GM12878 (cell line): ENCODE measurements at regions not wholly inside any gene's neighbourhood (a gene's known extent, or its start where the extent isn't known, plus 50 kb on each side); places are given as distances from the start of the nearest gene placed in this dataset.

Experiments
- CBX5 ChIP-seq: sonication (generic); IDR thresholded peaks from 2 replicates; pipeline ENCODE4 v1.6.1; 2016; ENCODE audit warnings: low read depth, moderate library complexity, mild to moderate bottlenecking, inconsistent platforms
- CREB1 ChIP-seq: IDR thresholded peaks from 2 replicates; pipeline ENCODE4 v1.6.1; 2012; ENCODE audit warnings: low read depth, mild to moderate bottlenecking, inconsistent platforms
- GATAD2B ChIP-seq: fragments of 450-650 bp; conservative IDR thresholded peaks from 2 replicates; pipeline ENCODE4 v1.6.1; 2017; ENCODE audit warnings: low read depth, mild to moderate bottlenecking, moderate library complexity
- HCFC1 ChIP-seq: fragments of 150-350 bp; IDR thresholded peaks from 2 replicates; pipeline ENCODE4 v1.6.1; 2014; ENCODE audit warnings: low read length
- MTA2 ChIP-seq: fragments of 450-650 bp; IDR thresholded peaks from 2 replicates; pipeline ENCODE4 v1.6.1; 2016; ENCODE audit warnings: low read depth, mild to moderate bottlenecking, moderate library complexity
- MYB ChIP-seq: fragments of 150-350 bp; IDR thresholded peaks from 2 replicates; pipeline ENCODE4 v1.6.1; 2014; ENCODE audit warnings: mild to moderate bottlenecking, low read depth, low read length, borderline replicate concordance
- NBN ChIP-seq: fragments of 450-650 bp; IDR thresholded peaks from 2 replicates; pipeline ENCODE4 v1.6.1; 2016
- NR2F1 ChIP-seq: fragments of 450-650 bp; conservative IDR thresholded peaks from 2 replicates; pipeline ENCODE4 v1.6.1; 2017; ENCODE audit warnings: mild to moderate bottlenecking
- PAX5 ChIP-seq: IDR thresholded peaks from 2 replicates; pipeline ENCODE4 v1.6.1; 2011; ENCODE audit warnings: low read depth, low read length, borderline replicate concordance
- RAD51 ChIP-seq: fragments of 450-650 bp; IDR thresholded peaks from 2 replicates; pipeline ENCODE4 v1.6.1; 2016; ENCODE audit warnings: moderate library complexity, mild to moderate bottlenecking, inconsistent platforms
- RBBP5 ChIP-seq: fragments of 200-600 bp; sonication (generic); conservative IDR thresholded peaks from 2 replicates; pipeline ENCODE4 v1.6.1; 2016
- RCOR1 ChIP-seq: conservative IDR thresholded peaks from 2 replicates; pipeline ENCODE4 v1.6.1; 2012; ENCODE audit warnings: low read depth, low read length, improper control_type of control experiment
- TAF1 ChIP-seq: IDR thresholded peaks from 2 replicates; pipeline ENCODE4 v1.6.1; 2011; ENCODE audit warnings: mild to moderate bottlenecking, low read depth, low read length, borderline replicate concordance
- TCF3 ChIP-seq: IDR thresholded peaks from 2 replicates; pipeline ENCODE4 v1.6.1; 2012; ENCODE audit warnings: low read depth, mild to moderate bottlenecking, low read length, borderline replicate concordance; ENCODE audit not compliant: insufficient read depth
- ZZZ3 ChIP-seq: IDR thresholded peaks from 2 replicates; pipeline ENCODE4 v1.6.1; 2011; ENCODE audit warnings: low read depth; ENCODE audit not compliant: control insufficient read depth, insufficient read length
- TF ChIP-seq, protein P1 (sequence below): fragments of 150-350 bp; IDR thresholded peaks from 2 replicates; pipeline ENCODE4 v1.6.1; 2016; ENCODE audit warnings: low read depth, low read length
- TF ChIP-seq, protein P2 (sequence below): fragments of 450-650 bp; conservative IDR thresholded peaks from 2 replicates; pipeline ENCODE4 v1.6.1; 2017; ENCODE audit warnings: mild to moderate bottlenecking, moderate library complexity
- TF ChIP-seq, protein P3 (sequence below): fragments of 450-650 bp; IDR thresholded peaks from 2 replicates; pipeline ENCODE4 v1.6.1; 2017; ENCODE audit warnings: mild to moderate bottlenecking, moderate library complexity
- TF ChIP-seq, protein P4 (sequence below): IDR thresholded peaks from 2 replicates; pipeline ENCODE4 v1.6.1; 2011; ENCODE audit warnings: low read depth, mild to moderate bottlenecking, low read length, moderate library complexity, borderline replicate concordance; ENCODE audit errors: extremely low read depth

DNA sequence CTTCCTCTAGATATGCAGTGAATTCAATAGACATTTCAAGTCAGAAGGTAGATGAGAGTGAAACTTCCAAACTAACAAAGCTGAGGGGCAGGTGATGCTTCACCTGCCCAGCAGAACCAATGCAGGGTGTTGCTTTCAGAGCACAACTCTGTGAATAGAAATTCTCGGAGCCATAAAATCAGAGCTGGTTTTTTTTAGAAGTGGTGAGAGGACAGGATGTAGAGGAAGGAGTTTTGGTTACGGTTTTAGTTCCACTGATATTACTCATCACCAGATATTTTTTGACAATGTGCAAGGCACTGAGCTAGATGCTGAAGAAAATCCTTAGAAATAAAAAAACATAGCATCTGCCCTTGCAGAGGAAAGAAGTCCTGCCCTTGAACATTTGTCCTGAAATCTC, 62.2 kb downstream of the BMP4 start (continued):
- TF ChIP-seq, protein P1, sequence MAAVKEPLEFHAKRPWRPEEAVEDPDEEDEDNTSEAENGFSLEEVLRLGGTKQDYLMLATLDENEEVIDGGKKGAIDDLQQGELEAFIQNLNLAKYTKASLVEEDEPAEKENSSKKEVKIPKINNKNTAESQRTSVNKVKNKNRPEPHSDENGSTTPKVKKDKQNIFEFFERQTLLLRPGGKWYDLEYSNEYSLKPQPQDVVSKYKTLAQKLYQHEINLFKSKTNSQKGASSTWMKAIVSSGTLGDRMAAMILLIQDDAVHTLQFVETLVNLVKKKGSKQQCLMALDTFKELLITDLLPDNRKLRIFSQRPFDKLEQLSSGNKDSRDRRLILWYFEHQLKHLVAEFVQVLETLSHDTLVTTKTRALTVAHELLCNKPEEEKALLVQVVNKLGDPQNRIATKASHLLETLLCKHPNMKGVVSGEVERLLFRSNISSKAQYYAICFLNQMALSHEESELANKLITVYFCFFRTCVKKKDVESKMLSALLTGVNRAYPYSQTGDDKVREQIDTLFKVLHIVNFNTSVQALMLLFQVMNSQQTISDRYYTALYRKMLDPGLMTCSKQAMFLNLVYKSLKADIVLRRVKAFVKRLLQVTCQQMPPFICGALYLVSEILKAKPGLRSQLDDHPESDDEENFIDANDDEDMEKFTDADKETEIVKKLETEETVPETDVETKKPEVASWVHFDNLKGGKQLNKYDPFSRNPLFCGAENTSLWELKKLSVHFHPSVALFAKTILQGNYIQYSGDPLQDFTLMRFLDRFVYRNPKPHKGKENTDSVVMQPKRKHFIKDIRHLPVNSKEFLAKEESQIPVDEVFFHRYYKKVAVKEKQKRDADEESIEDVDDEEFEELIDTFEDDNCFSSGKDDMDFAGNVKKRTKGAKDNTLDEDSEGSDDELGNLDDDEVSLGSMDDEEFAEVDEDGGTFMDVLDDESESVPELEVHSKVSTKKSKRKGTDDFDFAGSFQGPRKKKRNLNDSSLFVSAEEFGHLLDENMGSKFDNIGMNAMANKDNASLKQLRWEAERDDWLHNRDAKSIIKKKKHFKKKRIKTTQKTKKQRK, result no peak
- TF ChIP-seq RBBP5 (no peak), HCFC1 (no peak), NBN (no peak), GATAD2B (no peak), ZZZ3 (no peak), TCF3 (no peak), RAD51 (no peak), PAX5 (no peak), MTA2 (no peak), NR2F1 (no peak), CREB1 (no peak), MYB (no peak), RCOR1 (no peak), TAF1 (no peak), CBX5 (peak; percentile 71; the same call in 1 of the 2 replicates)
- TF ChIP-seq, protein P2, sequence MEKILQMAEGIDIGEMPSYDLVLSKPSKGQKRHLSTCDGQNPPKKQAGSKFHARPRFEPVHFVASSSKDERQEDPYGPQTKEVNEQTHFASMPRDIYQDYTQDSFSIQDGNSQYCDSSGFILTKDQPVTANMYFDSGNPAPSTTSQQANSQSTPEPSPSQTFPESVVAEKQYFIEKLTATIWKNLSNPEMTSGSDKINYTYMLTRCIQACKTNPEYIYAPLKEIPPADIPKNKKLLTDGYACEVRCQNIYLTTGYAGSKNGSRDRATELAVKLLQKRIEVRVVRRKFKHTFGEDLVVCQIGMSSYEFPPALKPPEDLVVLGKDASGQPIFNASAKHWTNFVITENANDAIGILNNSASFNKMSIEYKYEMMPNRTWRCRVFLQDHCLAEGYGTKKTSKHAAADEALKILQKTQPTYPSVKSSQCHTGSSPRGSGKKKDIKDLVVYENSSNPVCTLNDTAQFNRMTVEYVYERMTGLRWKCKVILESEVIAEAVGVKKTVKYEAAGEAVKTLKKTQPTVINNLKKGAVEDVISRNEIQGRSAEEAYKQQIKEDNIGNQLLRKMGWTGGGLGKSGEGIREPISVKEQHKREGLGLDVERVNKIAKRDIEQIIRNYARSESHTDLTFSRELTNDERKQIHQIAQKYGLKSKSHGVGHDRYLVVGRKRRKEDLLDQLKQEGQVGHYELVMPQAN, result no peak
- TF ChIP-seq, protein P3, sequence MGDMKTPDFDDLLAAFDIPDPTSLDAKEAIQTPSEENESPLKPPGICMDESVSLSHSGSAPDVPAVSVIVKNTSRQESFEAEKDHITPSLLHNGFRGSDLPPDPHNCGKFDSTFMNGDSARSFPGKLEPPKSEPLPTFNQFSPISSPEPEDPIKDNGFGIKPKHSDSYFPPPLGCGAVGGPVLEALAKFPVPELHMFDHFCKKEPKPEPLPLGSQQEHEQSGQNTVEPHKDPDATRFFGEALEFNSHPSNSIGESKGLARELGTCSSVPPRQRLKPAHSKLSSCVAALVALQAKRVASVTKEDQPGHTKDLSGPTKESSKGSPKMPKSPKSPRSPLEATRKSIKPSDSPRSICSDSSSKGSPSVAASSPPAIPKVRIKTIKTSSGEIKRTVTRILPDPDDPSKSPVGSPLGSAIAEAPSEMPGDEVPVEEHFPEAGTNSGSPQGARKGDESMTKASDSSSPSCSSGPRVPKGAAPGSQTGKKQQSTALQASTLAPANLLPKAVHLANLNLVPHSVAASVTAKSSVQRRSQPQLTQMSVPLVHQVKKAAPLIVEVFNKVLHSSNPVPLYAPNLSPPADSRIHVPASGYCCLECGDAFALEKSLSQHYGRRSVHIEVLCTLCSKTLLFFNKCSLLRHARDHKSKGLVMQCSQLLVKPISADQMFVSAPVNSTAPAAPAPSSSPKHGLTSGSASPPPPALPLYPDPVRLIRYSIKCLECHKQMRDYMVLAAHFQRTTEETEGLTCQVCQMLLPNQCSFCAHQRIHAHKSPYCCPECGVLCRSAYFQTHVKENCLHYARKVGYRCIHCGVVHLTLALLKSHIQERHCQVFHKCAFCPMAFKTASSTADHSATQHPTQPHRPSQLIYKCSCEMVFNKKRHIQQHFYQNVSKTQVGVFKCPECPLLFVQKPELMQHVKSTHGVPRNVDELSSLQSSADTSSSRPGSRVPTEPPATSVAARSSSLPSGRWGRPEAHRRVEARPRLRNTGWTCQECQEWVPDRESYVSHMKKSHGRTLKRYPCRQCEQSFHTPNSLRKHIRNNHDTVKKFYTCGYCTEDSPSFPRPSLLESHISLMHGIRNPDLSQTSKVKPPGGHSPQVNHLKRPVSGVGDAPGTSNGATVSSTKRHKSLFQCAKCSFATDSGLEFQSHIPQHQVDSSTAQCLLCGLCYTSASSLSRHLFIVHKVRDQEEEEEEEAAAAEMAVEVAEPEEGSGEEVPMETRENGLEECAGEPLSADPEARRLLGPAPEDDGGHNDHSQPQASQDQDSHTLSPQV, result no peak
- TF ChIP-seq, protein P4, sequence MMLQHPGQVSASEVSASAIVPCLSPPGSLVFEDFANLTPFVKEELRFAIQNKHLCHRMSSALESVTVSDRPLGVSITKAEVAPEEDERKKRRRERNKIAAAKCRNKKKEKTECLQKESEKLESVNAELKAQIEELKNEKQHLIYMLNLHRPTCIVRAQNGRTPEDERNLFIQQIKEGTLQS, result no peak
